ENCODE measurements at regions not wholly inside any gene's neighbourhood (a gene's known extent, or its start where the extent isn't known, plus 50 kb on each side); places are given as distances from the start of the nearest gene placed in this dataset.

GRCh38 chr6:113288409-113288808 is 568.7 kb upstream of the MARCKS start:
- intact Hi-C loops (cut with micrococcal nuclease), result no loop called here
- Histone ChIP-seq H3K27me3 (ENCODE audit: low read depth) (no peaks in the 10 kb centered on the region), H3K27ac (replicated peaks) (no peak overlapping the region), H3K4me3 (no peak overlapping the region), H3K9me3 (replicated peaks) (peaks cover 19% of the 10 kb centered on the region), H3K36me3 (no peaks in the 10 kb centered on the region), H3K4me1 (no peaks in the 10 kb centered on the region)
- DNase-seq, result no peak
- no peak for TF ChIP-seq CTCF (IDR thresholded peaks at IDR 0.05; ENCODE audit: borderline replicate concordance)

DNA sequence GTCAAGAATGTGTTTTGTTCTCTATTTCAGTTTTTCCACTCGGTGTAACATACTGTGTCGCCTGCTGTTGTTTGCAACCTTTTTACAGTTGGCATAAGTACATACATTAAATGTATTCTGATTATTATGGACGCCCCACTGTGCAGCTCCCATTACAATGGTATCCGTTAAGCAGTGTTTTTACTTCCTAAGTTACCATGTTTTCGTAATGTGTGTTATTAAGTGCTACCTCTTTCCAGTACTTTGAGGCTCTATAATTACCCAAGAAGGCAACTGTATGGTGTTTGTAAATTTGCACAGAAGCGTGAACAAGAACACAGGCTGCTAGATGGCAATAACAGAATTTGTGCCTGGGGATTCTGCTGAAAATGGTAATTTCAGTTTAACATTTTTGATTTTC is 568.0 kb upstream of the MARCKS start:
- DNase-seq, result no peak
- intact Hi-C loops (cut with micrococcal nuclease), result no loop called here
- H3K9me3 ChIP-seq (replicated peaks), result peaks cover 19% of the 10 kb centered on the region
- no peak overlapping the region for H3K27ac ChIP-seq (replicated peaks)
- H3K4me1 ChIP-seq, result no peaks in the 10 kb centered on the region
- no peak overlapping the region for H3K4me3 ChIP-seq
- H3K27me3 ChIP-seq (ENCODE audit: low read depth), result no peaks in the 10 kb centered on the region
- H3K36me3 ChIP-seq, result no peaks in the 10 kb centered on the region
- no peak for TF ChIP-seq CTCF (IDR thresholded peaks at IDR 0.05; ENCODE audit: borderline replicate concordance)

DNA sequence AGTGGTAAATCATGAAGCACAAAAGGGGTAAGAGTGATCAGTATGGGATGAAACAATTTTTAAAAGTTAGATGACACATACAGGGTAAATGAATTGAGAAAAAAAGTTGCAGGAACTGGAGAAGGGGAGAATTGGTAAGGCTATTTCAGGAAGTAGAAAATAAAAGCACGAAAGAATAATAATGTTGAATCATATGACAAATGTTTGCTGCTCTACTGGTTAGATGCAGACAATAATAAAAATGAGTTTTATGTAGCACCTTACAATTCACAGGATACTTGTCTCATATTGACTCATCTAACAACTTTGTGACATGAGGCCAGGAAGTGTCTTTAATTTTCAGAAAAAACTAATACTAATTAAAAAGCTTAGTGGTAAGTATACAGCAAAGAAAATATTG is 566.5 kb upstream of the MARCKS start:
- intact Hi-C loops (cut with micrococcal nuclease), result no loop called here
- Histone ChIP-seq H3K27ac (replicated peaks) (no peak overlapping the region), H3K36me3 (no peaks in the 10 kb centered on the region), H3K9me3 (replicated peaks) (peaks cover 16% of the 10 kb centered on the region), H3K4me3 (no peak overlapping the region), H3K4me1 (no peaks in the 10 kb centered on the region), H3K27me3 (ENCODE audit: low read depth) (no peaks in the 10 kb centered on the region)
- DNase-seq, result no peak
- TF ChIP-seq CTCF (IDR thresholded peaks at IDR 0.05; ENCODE audit: borderline replicate concordance), result no peak

DNA sequence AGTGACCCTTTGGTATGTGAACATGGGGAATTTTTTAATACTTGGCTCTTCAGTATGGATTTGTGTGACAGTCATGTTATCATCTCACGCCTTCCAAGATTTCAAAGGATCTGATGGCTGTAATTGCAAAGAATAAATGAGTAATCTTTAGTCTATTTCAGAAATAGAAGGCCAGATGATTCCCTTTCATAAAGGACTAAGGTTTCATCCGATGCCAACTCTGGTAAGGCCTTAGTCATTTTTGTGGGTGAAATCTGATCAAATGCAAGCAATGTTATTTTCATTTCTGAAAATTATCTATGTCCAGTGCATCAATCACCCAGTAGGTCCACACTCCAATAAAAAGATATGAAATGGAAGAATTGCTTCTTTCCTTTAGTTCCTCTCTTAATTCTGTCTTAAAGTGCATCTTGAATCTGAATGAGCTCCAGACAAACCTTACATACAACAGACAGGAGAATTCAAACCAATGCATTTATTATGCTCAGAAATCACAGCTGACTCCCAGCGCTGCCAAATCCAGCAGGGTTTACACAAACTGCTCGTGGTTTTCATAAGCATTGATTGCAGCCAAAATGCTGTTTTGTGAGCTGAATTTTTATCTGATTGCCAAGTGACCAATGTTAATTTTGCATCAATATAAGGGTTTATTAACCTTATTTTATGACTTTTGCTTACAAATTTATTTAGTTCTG is 565.2 kb upstream of the MARCKS start:
- intact Hi-C loops (cut with micrococcal nuclease), result no loop called here
- no peaks in the 10 kb centered on the region for H3K4me1 ChIP-seq
- DNase-seq, result no peak
- no peak for TF ChIP-seq CTCF (IDR thresholded peaks at IDR 0.05; ENCODE audit: borderline replicate concordance)
- H3K27ac ChIP-seq (replicated peaks), result no peak overlapping the region
- H3K36me3 ChIP-seq, result no peaks in the 10 kb centered on the region
- H3K9me3 ChIP-seq (replicated peaks), result peaks cover 3% of the 10 kb centered on the region
- no peak overlapping the region for H3K4me3 ChIP-seq
- H3K27me3 ChIP-seq (ENCODE audit: low read depth), result no peaks in the 10 kb centered on the region

- Histone ChIP-seq H3K36me3 (no peaks in the 10 kb centered on the region), H3K27me3 (ENCODE audit: low read depth) (no peaks in the 10 kb centered on the region), H3K27ac (replicated peaks) (no peak overlapping the region), H3K4me1 (no peaks in the 10 kb centered on the region), H3K9me3 (replicated peaks) (no peaks in the 10 kb centered on the region), H3K4me3 (no peak overlapping the region)
- TF ChIP-seq CTCF (IDR thresholded peaks at IDR 0.05; ENCODE audit: borderline replicate concordance), result no peak
- DNase-seq, result no peak
- intact Hi-C loops (cut with micrococcal nuclease), result no loop called here
Measured at GRCh38 chr6:113292646-113293422, 564.3 kb upstream of the MARCKS start.

Data from left ventricle myocardium inferior (tissue), 1 donor.